Ureter (tissue), 1 donor: ENCODE measurements at regions not wholly inside any gene's neighbourhood (a gene's known extent, or its start where the extent isn't known, plus 50 kb on each side); places are given as distances from the start of the nearest gene placed in this dataset.
"Not testable (repeated sequence)": the region's sequence is repeated elsewhere in the genome, so short reads cannot be mapped to it uniquely, and the experiment has no call there.

Experiments
- DNase-seq: peaks from one replicate; pipeline ENCODE4 v3.0.0-alpha.2; 2020; ENCODE audit warnings: low spot score
- donor health status: DM: yes; HTN: yes; CAD: no.

DNA sequence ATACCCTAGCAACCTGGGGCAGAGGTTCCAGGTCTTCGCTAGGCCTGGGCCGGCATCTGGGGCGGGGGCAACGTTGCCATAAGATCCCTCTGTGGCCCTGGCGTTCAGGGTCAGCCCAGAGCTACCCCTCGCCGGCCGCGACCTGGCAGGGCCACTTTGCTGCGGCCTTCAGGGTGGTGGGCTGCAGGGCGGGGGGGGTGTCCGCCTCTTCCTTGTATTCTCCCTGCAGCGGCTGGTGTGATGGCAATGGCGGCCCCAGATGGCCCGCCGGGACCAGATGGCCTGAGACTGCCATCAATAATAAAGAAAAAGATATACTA is 539.2 kb upstream of the POT1 start:
- no peak for DNase-seq

- no peak for DNase-seq
Observed at GRCh38 chr7:125467996-125468854, 538.6 kb upstream of the POT1 start.

GRCh38 chr7:125465527-125465926 is 535.9 kb upstream of the POT1 start:
- no peak for DNase-seq

- no peak for DNase-seq
Observed at GRCh38 chr7:125462615-125463014, 533.0 kb upstream of the POT1 start.

DNA sequence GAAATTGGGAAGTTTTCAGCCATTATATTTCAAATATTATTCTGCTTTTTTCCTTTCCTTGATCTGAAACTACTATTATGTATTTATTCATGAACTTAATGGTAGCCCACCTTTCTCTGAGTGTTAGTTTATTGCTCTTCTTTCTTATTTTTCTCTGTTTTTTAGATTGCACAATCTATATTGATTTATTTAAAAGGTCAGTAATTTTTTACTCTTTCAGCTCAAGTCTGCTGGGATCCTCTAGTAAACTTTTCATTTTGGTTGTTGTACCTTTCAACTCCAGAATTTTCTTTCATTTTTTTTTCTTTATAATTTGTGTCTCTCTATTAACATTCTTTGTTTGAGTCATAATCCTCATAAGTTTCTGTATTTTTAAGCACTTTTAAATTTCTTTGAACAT is 529.4 kb upstream of the POT1 start:
- DNase-seq, result no peak

- no peak for DNase-seq
Observed at GRCh38 chr7:125450749-125451148, 521.1 kb upstream of the POT1 start.

GRCh38 chr7:125445836-125446235 is 516.2 kb upstream of the POT1 start:
- no peak for DNase-seq

DNA sequence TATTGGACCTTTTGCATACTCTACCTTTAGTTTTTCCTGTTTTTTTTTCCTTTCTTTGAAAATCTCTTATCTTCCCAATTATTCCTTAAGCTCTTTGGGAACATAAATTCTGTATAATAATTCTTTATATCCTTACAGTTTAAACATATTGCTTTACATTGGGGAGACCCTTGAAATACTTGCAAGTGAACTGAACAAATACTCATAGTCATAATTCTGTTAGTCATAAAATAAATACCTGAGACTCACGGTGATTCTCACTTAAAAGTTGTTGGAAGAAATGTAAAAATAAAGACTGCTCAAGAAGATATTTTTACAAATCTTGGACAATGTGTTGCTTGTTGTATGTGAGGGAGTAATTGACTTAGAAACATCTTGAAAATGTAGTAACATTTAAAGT is 515.2 kb upstream of the POT1 start:
- DNase-seq, result no peak

GRCh38 chr7:125436220-125436619 is 506.6 kb upstream of the POT1 start:
- no peak for DNase-seq

GRCh38 chr7:125431349-125431748 is 501.7 kb upstream of the POT1 start:
- no peak for DNase-seq

GRCh38 chr7:125430013-125430412 is 500.4 kb upstream of the POT1 start:
- DNase-seq, result no peak

GRCh38 chr7:125427676-125428075 is 498.1 kb upstream of the POT1 start:
- no peak for DNase-seq

DNA sequence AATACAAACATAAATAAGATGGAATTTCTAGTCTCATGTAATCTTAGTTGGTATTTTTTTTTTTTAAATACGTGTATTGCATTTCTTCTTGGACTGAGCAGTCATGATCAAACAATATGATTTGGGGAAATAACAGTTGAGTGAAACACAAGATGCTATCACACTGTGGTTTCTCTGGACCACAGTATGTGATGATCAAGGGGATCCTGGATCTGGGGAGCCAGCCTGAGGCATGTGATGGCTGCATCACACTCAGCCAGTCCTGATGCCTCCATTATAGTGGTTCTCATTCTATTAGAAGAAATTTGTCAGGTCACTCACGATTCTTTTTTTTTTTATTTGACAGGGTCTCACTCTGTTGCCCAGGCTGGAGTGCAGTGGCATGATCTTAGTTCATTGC is 495.9 kb upstream of the POT1 start:
- no peak for DNase-seq

DNA sequence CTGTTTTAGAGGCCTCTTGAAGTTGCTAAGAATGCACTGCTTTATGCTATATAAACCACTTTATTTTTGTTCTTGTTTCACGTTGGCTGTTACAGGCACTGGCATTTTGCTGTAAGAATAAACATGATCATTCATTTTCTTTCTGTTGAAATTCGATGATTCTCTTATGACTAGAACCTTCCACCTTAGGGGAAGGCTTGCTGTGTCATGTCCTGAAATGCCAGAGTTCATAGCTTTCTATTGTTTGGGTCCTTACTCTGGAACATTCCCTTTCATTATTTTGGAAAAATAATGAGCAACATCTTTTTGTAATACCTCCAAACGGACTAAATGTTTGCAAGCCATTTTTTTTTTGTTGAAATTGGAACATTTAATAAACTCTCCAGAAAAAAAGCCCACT is 495.1 kb upstream of the POT1 start:
- no peak for DNase-seq

- no peak for DNase-seq
Observed at GRCh38 chr7:125423458-125424155, 494.0 kb upstream of the POT1 start.

DNA sequence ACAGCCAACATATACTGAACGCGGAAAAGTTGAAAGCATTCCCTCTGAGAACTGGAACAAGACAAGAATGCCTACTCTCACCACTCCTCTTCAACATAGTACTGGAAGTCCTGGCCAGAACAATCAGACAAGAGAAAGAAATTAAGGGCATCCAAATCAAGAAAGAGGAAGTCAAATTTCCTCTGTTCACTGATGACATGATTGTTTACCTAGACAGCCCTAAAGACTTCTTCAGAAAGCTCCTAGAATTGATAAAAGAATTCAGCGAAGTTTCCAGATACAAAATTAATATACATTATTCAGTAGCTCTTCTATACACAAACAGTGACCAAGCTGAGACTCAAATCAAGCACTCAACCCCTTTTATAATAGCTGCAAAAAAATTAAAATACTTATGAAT is 491.8 kb upstream of the POT1 start:
- not testable (repeated sequence) for DNase-seq

DNA sequence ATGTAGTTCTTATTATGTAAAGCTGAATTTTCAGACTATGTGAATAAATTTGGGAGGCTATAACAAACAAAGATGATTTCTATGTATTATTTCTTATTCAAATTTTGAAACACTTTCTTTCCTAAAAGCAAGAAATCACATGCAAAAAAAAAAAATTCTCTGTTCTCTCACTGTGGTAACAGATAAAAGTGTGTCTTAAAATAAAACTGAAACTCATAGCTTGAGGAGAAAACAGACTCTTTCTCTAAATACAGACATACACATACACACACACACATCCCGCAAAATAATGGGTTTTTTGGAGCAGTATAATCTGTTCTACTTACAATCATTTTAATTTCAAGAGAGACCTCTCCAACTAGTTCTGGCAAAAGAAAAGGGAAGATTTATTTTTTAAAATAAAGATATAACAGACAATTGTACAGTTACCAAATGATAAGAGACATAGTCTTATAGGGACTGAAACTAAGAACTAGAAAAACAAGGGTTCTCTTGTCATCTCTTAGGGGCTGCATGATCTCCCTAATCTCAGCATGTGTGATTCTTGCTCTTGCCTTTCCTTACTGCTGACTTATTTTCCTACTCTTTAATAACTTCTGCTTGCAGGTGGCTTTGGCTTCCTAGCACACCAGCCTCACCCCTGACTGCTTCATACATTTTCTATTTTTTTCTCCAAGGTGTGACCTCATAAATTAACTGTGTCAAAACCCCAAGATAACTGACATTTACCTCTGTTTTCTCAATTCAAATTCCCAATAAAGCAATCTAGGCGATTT is 483.5 kb upstream of the POT1 start:
- no peak for DNase-seq

GRCh38 chr7:125409921-125410320 is 480.3 kb upstream of the POT1 start:
- no peak for DNase-seq

- no peak for DNase-seq
Observed at GRCh38 chr7:125406111-125406510, 476.5 kb upstream of the POT1 start.

- DNase-seq, result no peak
Observed at GRCh38 chr7:125399408-125399807, 469.8 kb upstream of the POT1 start.

DNA sequence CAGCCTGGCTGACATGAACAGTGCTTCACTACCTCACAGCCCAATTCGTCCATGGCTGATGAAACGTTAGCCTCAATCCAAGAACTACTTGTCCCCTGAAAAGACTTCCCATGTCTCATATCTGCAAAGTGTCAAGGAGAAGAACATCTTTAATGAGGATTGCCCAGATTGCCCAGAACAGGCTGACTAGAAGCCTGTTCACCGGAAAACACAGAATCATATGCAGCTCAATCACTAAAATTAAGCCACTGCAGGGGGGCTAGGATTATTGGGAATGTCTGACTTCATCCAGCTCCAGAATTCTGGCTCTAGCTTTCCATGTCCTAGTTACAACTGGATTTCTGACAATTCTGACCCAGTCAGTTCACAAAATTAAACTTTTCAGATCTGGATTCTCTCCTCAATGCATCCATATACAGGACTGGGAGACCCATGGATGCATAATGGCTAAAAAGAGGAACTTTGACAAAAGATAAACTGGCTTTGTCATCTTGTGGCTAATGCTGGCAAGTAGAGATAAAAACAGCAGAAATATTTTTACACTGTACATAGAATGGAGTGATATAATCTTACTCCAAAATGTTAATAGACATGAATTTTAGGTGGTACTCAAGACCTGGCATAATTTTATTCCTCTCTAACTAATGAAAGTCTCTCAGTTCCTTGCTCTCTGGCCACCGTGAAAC is 467.0 kb upstream of the POT1 start:
- no peak for DNase-seq

- no peak for DNase-seq
Observed at GRCh38 chr7:125391921-125392320, 462.3 kb upstream of the POT1 start.
